NB4 (cell line): ENCODE measurements at regions not wholly inside any gene's neighbourhood (a gene's known extent, or its start where the extent isn't known, plus 50 kb on each side); places are given as distances from the start of the nearest gene placed in this dataset.

Experiments used
- DNase-seq: peaks from one replicate; pipeline ENCODE4 v3.0.0; 2010; ENCODE audit warnings: low read depth
- H3K4me3 ChIP-seq: one replicate; pipeline ENCODE4 v1.5.1; 2011; ENCODE audit warnings: mild to moderate bottlenecking, low read depth, low read length, moderate library complexity
- MYC ChIP-seq: IDR thresholded peaks from 2 replicates; pipeline ENCODE4 v1.6.1; 2011; ENCODE audit warnings: low read depth, low read length
- POLR2A ChIP-seq: IDR thresholded peaks from 2 replicates; pipeline ENCODE4 v1.6.1; 2011; ENCODE audit warnings: mild to moderate bottlenecking; ENCODE audit not compliant: insufficient read length; ENCODE audit errors: extremely low read depth
- TF ChIP-seq, protein P1 (sequence below): IDR thresholded peaks from one replicate; pipeline ENCODE4 v1.5.1; 2012; ENCODE audit warnings: low read depth, low read length
- TF ChIP-seq, protein P2 (sequence below): IDR thresholded peaks from 2 replicates; pipeline ENCODE4 v1.6.1; 2011; ENCODE audit warnings: low read depth, low read length

DNA sequence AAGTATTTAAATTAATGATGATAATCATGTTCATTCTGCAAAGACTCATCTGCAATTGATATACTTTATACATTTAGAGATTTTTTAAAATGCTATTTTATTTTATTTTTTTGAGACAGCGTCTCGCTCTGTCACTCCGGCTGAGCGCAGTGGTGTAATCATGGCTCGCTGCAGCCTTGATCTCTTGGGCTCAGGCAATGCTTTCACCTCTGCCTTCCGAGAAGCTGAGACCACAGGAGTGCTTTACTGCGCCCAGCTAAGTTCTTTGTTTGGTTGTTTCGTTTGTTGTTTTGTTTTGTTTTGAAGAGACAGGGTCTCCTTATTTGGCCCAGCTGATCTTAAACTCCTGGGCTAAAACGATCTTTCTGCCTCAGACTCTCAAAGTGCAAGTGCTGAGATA, 1541.0 kb downstream of the PCDH7 start:
- TF ChIP-seq, protein P1, sequence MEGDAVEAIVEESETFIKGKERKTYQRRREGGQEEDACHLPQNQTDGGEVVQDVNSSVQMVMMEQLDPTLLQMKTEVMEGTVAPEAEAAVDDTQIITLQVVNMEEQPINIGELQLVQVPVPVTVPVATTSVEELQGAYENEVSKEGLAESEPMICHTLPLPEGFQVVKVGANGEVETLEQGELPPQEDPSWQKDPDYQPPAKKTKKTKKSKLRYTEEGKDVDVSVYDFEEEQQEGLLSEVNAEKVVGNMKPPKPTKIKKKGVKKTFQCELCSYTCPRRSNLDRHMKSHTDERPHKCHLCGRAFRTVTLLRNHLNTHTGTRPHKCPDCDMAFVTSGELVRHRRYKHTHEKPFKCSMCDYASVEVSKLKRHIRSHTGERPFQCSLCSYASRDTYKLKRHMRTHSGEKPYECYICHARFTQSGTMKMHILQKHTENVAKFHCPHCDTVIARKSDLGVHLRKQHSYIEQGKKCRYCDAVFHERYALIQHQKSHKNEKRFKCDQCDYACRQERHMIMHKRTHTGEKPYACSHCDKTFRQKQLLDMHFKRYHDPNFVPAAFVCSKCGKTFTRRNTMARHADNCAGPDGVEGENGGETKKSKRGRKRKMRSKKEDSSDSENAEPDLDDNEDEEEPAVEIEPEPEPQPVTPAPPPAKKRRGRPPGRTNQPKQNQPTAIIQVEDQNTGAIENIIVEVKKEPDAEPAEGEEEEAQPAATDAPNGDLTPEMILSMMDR = no peak
- TF ChIP-seq MYC (no peak), POLR2A (no peak)
- TF ChIP-seq, protein P2, sequence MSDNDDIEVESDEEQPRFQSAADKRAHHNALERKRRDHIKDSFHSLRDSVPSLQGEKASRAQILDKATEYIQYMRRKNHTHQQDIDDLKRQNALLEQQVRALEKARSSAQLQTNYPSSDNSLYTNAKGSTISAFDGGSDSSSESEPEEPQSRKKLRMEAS = no peak
- DNase-seq = no peak
- H3K4me3 ChIP-seq = no peak overlapping the region

DNA sequence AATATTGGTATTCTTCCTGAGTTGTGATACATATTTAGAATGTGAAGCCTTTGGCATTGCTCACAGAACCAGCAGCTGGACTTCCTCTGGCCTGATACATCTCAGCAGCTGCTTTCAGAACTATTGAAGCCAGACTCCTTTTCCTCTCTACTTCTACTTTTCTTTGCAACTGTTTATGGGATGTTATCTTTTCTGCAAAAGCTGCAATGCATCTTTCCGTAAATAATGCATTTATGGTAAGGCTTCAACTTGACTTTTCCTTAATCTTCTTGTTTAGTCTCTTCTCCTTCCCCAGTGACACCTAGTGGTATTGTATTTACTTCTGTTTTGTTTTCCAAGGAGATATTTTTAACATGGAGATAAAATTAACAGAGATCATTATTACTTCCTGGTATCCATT, 1548.7 kb downstream of the PCDH7 start:
- H3K4me3 ChIP-seq = no peak overlapping the region
- TF ChIP-seq, protein P1 = no peak
- TF ChIP-seq, protein P2 = no peak
- no peak for DNase-seq

DNA sequence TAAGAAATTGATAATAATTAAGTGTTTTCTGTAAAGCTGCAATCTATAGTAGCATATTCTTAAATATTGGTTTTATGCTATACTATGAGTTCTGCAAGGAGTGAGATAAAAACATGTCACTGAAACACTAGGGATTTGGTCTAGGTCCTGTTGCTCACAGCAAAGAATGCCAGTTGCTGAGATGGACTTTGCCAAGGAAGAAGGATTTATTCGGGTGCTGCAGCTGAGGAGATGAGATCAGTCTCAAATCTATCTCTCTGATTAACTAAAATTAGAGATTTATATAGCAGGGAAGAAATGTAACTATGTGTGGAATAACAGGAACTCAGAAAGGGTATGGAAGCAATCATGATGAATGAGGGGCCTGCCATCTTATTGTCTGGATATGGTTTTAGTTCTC, 1569.9 kb downstream of the PCDH7 start:
- DNase-seq = no peak
- H3K4me3 ChIP-seq = no peak overlapping the region
- no peak for TF ChIP-seq POLR2A
- TF ChIP-seq, protein P2 = no peak

DNA sequence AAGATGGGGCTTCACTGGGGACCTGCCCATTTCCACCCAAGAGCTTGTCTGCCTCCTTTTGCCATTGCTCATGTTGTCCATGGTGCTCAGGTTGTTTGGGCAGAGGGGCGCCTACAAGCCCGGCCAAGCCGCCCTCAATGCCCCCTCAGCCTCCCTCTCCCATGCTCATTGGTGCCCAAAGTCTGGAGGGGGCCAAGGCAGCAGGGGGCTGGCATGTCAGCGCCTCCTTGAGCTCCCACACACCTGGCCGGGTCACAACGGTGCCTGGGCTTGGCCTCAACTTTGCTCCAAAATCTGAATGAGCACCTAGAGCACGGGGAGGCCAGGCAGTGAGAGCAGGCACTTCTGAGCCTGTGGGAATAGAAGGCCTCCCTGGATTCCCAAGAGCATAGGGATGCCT, 1598.8 kb downstream of the PCDH7 start:
- H3K4me3 ChIP-seq = no peak overlapping the region
- DNase-seq = no peak
- TF ChIP-seq, protein P2 = no peak
- TF ChIP-seq POLR2A = no peak
- TF ChIP-seq, protein P1 = no peak
- TF ChIP-seq MYC = no peak

DNA sequence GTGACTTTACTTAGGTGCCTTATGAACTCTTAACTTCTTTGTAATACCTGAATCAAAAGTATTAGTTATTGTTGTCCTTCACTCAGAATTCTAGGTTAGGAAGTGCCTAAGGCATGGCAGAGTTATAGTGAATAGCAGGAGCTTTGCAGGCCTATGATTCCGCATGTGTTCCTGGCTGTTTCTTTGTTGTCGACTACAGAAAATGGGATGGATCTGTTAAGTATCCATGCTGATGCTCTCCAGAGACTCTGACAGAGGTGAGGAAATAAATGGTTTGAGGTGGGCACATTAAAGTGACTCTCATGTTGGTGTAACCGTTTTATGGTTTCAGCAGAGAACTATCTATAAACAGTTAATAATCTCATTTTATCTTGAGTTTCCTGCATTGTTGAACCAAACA, 1601.3 kb downstream of the PCDH7 start:
- H3K4me3 ChIP-seq = no peak overlapping the region
- TF ChIP-seq POLR2A (no peak), MYC (no peak)
- TF ChIP-seq, protein P1 = no peak
- TF ChIP-seq, protein P2 = no peak
- no peak for DNase-seq

DNA sequence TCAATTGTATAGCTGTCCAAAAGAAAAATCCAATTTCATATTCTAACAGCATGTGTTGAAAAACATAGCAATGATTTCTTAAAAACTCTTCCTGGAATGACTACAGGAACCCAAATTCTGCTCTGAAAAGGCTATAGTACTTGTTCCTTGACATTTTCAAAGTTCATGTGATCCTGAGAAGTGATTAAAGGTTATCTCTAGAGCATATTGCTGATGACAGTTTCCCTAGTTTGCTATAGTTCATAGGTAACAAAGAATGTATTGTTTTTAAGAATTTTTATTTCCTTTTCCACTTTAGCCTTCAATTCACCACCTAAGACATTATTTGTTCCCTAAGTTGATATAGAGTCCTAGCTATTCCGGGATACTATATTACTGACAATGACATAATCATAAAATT, 1614.6 kb downstream of the PCDH7 start:
- no peak for DNase-seq
- H3K4me3 ChIP-seq = no peak overlapping the region
- TF ChIP-seq, protein P2 = no peak
- TF ChIP-seq, protein P1 = no peak
- no peak for TF ChIP-seq MYC
- no peak for TF ChIP-seq POLR2A
